Smooth muscle cell (in vitro differentiated cells): ENCODE measurements at regions not wholly inside any gene's neighbourhood (a gene's known extent, or its start where the extent isn't known, plus 50 kb on each side); places are given as distances from the start of the nearest gene placed in this dataset.
A peak's percentile ranks its signal among the peaks of the same experiment; 100 is the strongest.

Experiments
- DNase-seq: peaks from one replicate; lab custom pipeline; 2025; ENCODE audit not compliant: unreplicated experiment; lab: John Stamatoyannopoulos, UW
- H2AFZ ChIP-seq: fragments of 200-600 bp; sonication (generic); 2 replicates; pipeline ENCODE4 v1.6.0; 2016; ENCODE audit warnings: antibody characterized with exemption, low read depth, mild to moderate bottlenecking
- H3F3A ChIP-seq: fragments of 200-600 bp; sonication (generic); 2 replicates; pipeline ENCODE4 v1.6.0; 2017; ENCODE audit warnings: antibody characterized with exemption, low read depth
- H3K27ac ChIP-seq: fragments of 200-600 bp; sonication (generic); 2 replicates; pipeline ENCODE4 v1.5.1; 2016; ENCODE audit warnings: low read depth, mild to moderate bottlenecking
- H3K27me3 ChIP-seq: fragments of 200-600 bp; sonication (generic); 2 replicates; pipeline ENCODE4 v1.6.1; 2016; ENCODE audit warnings: low read depth, mild to moderate bottlenecking
- H3K36me3 ChIP-seq: fragments of 200-600 bp; sonication (generic); 2 replicates; pipeline ENCODE4 v1.5.1; 2016; ENCODE audit warnings: low read depth
- H3K4me1 ChIP-seq: fragments of 200-600 bp; sonication (generic); 2 replicates; pipeline ENCODE4 v1.5.1; 2016; ENCODE audit warnings: low read depth
- H3K4me2 ChIP-seq: fragments of 200-600 bp; sonication (generic); 2 replicates; pipeline ENCODE4 v1.6.0; 2016; ENCODE audit warnings: mild to moderate bottlenecking
- H3K4me3 ChIP-seq: fragments of 200-600 bp; sonication (generic); 2 replicates; pipeline ENCODE4 v1.5.1; 2016; ENCODE audit warnings: mild to moderate bottlenecking
- H3K79me2 ChIP-seq: fragments of 200-600 bp; sonication (generic); 2 replicates; pipeline ENCODE4 v1.6.0; 2016; ENCODE audit warnings: low read depth, mild to moderate bottlenecking
- H3K9ac ChIP-seq: fragments of 200-600 bp; sonication (generic); 2 replicates; pipeline ENCODE4 v1.6.0; 2016; ENCODE audit warnings: low read depth
- H3K9me3 ChIP-seq: fragments of 200-600 bp; sonication (generic); replicated peaks from 2 replicates; pipeline ENCODE4 v1.5.1; 2016; ENCODE audit warnings: low read depth
- H4K20me1 ChIP-seq: fragments of 200-600 bp; sonication (generic); 2 replicates; pipeline ENCODE4 v1.6.0; 2016; ENCODE audit warnings: low read depth
- WGBS: methylation state at CpG from one replicate; pipeline ENCODE4 v1.1.7; 2016; ENCODE audit warnings: low lambda C conversion rate; 5-methylcytosine and 5-hydroxymethylcytosine counted together
- TF ChIP-seq, protein P1 (sequence below): fragments of 200-600 bp; sonication (generic); IDR thresholded peaks from 2 replicates; pipeline ENCODE4 v1.5.1; 2017; ENCODE audit warnings: borderline replicate concordance, mild to moderate bottlenecking, antibody characterized with exemption; ENCODE audit not compliant: insufficient read depth, poor library complexity, severe bottlenecking

- no peak for DNase-seq
- TF ChIP-seq, protein P1, sequence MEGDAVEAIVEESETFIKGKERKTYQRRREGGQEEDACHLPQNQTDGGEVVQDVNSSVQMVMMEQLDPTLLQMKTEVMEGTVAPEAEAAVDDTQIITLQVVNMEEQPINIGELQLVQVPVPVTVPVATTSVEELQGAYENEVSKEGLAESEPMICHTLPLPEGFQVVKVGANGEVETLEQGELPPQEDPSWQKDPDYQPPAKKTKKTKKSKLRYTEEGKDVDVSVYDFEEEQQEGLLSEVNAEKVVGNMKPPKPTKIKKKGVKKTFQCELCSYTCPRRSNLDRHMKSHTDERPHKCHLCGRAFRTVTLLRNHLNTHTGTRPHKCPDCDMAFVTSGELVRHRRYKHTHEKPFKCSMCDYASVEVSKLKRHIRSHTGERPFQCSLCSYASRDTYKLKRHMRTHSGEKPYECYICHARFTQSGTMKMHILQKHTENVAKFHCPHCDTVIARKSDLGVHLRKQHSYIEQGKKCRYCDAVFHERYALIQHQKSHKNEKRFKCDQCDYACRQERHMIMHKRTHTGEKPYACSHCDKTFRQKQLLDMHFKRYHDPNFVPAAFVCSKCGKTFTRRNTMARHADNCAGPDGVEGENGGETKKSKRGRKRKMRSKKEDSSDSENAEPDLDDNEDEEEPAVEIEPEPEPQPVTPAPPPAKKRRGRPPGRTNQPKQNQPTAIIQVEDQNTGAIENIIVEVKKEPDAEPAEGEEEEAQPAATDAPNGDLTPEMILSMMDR = no peak
These were observed 689.4 kb downstream of the ZEB2 start for GRCh38 chr2:143830476-143830875.

GRCh38 chr2:143828763-143829537, 691.0 kb downstream of the ZEB2 start:
- Histone ChIP-seq H3K4me1 (peaks cover 21% of the 10 kb centered on the region), H2AFZ (no peak overlapping the region), H3K27ac (no peak overlapping the region), H3K79me2 (no peaks in the 10 kb centered on the region), H4K20me1 (no peaks in the 10 kb centered on the region), H3K9me3 (no peaks in the 10 kb centered on the region), H3F3A (no peaks in the 10 kb centered on the region), H3K4me3 (no peak overlapping the region), H3K27me3 (no peaks in the 10 kb centered on the region), H3K36me3 (no peaks in the 10 kb centered on the region), H3K9ac (no peak overlapping the region), H3K4me2 (no peak overlapping the region)
- DNase-seq = no peak
- TF ChIP-seq, protein P1 = no peak
- 84% methylated on average over 3 of the region's 3 CpGs for WGBS

More at GRCh38 chr2:143830476-143830875, 689.4 kb downstream of the ZEB2 start:
- Histone ChIP-seq H3K4me2 (no peak overlapping the region), H3K36me3 (no peaks in the 10 kb centered on the region), H3K4me1 (peaks cover 21% of the 10 kb centered on the region), H3K27ac (peak overlapping the region; percentile 14), H4K20me1 (no peaks in the 10 kb centered on the region), H3K9ac (no peak overlapping the region), H3K27me3 (no peaks in the 10 kb centered on the region), H3K9me3 (no peaks in the 10 kb centered on the region), H3K4me3 (no peak overlapping the region), H3F3A (no peaks in the 10 kb centered on the region), H2AFZ (no peak overlapping the region), H3K79me2 (no peaks in the 10 kb centered on the region)

DNA sequence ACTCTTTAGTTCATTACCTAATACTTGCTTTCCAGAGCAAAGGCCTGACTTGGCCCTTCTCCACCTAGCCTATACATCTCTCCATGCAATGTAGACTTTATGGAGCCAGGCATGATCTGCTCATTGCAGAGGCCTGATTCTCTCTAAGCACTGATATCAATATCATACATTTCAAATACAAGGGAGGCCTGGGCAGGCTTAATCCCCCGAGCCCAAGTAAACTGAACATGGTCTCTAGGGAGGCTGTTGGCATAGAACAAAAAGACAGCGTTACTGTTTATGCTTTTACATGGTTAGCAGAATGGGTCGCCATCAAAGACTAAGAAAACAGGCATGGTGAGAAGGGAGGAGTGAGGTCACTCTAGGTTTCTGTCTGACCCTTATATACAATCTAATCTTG, 695.1 kb downstream of the ZEB2 start:
- Histone ChIP-seq H2AFZ (no peak overlapping the region), H3K27me3 (no peaks in the 10 kb centered on the region), H3K9me3 (no peaks in the 10 kb centered on the region), H3K4me3 (no peak overlapping the region), H3K4me1 (peaks cover 10% of the 10 kb centered on the region), H3K4me2 (no peak overlapping the region), H4K20me1 (no peaks in the 10 kb centered on the region), H3K36me3 (no peaks in the 10 kb centered on the region), H3K27ac (no peak overlapping the region), H3K79me2 (no peaks in the 10 kb centered on the region), H3K9ac (no peak overlapping the region), H3F3A (no peaks in the 10 kb centered on the region)
- 69% methylated on average over 3 of the region's 3 CpGs for WGBS
- no peak for DNase-seq
- TF ChIP-seq, protein P1 = no peak

GRCh38 chr2:143823876-143824275, 694.7 kb downstream of the ARHGAP15 start:
- Histone ChIP-seq H3K9me3 (no peaks in the 10 kb centered on the region), H3K4me3 (no peak overlapping the region), H3F3A (no peaks in the 10 kb centered on the region), H3K9ac (no peak overlapping the region), H4K20me1 (no peaks in the 10 kb centered on the region), H3K4me1 (peaks cover 10% of the 10 kb centered on the region), H3K27ac (no peak overlapping the region), H3K4me2 (no peak overlapping the region), H3K36me3 (no peaks in the 10 kb centered on the region), H2AFZ (no peak overlapping the region), H3K79me2 (no peaks in the 10 kb centered on the region), H3K27me3 (no peaks in the 10 kb centered on the region)
- DNase-seq = no peak
- TF ChIP-seq, protein P1 = no peak
- WGBS = 75% methylated on average over 2 of the region's 2 CpGs
